ENCODE measurements at regions not wholly inside any gene's neighbourhood (a gene's known extent, or its start where the extent isn't known, plus 50 kb on each side); places are given as distances from the start of the nearest gene placed in this dataset.

DNA sequence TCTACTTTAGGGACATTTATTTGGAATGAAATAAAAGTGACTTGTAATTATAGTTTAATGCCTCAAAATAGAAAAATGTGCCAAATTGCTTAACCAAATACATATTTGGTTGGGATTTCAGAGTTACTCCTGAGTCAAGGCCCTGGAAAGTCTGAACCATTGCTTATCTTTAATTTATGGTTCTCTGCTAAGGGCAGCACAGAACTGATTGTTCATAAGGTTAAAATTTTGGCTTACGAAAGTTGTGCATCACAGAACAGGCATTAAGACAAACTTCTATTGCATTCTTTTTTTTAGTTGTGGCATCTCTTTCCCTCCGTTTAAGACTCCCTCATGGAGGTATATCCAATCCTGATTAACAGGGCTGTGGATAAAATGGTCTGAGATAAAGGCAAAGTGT lies 92.2 kb upstream of the TENT5A start:
- H3K4me3 ChIP-seq (ENCODE audit: low read depth, low read length) = no peak overlapping the region
- TF ChIP-seq, protein P1, sequence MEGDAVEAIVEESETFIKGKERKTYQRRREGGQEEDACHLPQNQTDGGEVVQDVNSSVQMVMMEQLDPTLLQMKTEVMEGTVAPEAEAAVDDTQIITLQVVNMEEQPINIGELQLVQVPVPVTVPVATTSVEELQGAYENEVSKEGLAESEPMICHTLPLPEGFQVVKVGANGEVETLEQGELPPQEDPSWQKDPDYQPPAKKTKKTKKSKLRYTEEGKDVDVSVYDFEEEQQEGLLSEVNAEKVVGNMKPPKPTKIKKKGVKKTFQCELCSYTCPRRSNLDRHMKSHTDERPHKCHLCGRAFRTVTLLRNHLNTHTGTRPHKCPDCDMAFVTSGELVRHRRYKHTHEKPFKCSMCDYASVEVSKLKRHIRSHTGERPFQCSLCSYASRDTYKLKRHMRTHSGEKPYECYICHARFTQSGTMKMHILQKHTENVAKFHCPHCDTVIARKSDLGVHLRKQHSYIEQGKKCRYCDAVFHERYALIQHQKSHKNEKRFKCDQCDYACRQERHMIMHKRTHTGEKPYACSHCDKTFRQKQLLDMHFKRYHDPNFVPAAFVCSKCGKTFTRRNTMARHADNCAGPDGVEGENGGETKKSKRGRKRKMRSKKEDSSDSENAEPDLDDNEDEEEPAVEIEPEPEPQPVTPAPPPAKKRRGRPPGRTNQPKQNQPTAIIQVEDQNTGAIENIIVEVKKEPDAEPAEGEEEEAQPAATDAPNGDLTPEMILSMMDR (IDR thresholded peaks at IDR 0.05; ENCODE audit: borderline replicate concordance, insufficient read depth, low read depth, low read length) = no peak

- TF ChIP-seq, protein P1 (IDR thresholded peaks at IDR 0.05; ENCODE audit: borderline replicate concordance, insufficient read depth, low read depth, low read length) = no peak
These were observed 90.8 kb upstream of the TENT5A start for GRCh38 chr6:81843302-81843701.

GRCh38 chr6:81842254-81842653 lies 89.8 kb upstream of the TENT5A start:
- H3K4me3 ChIP-seq (ENCODE audit: low read depth, low read length) = no peak overlapping the region
- TF ChIP-seq, protein P1 (IDR thresholded peaks at IDR 0.05; ENCODE audit: borderline replicate concordance, insufficient read depth, low read depth, low read length) = no peak

More at GRCh38 chr6:81843302-81843701, 90.8 kb upstream of the TENT5A start:
- H3K4me3 ChIP-seq (ENCODE audit: low read depth, low read length) = no peak overlapping the region

- TF ChIP-seq, protein P1 (IDR thresholded peaks at IDR 0.05; ENCODE audit: borderline replicate concordance, insufficient read depth, low read depth, low read length) = no peak
- H3K4me3 ChIP-seq (ENCODE audit: low read depth, low read length) = no peak overlapping the region
These were observed 86.4 kb upstream of the TENT5A start for GRCh38 chr6:81838724-81839426.

GRCh38 chr6:81838031-81838430 lies 85.5 kb upstream of the TENT5A start:
- TF ChIP-seq, protein P1 (IDR thresholded peaks at IDR 0.05; ENCODE audit: borderline replicate concordance, insufficient read depth, low read depth, low read length) = no peak
- H3K4me3 ChIP-seq (ENCODE audit: low read depth, low read length) = no peak overlapping the region

DNA sequence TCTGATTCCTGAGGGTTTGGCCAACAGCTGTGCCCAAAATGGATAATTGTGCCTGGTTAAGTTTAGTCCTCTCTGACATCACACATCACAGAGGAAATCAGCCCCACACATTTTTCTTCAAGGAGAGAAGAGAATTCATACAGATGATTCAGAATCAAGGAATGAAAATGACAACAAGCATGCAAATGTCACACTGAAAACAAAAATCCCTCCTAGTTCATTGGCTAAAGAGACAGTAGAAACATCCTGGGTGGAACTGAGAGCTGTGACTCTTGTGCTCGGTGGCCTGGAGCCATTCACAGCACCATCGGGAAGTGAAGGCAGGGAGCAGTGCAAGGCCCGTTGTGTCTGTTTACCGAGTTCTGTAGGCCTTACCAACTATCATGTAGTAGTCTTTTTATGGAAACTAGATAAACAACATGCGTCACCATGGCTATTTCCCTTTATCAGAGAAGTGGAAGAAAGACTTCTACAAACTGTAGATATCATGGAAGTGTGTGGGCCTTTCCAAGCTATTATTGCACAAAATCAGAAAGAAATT lies 81.7 kb upstream of the TENT5A start:
- TF ChIP-seq, protein P1 (IDR thresholded peaks at IDR 0.05; ENCODE audit: borderline replicate concordance, insufficient read depth, low read depth, low read length) = no peak
- no peak overlapping the region for H3K4me3 ChIP-seq (ENCODE audit: low read depth, low read length)

- H3K4me3 ChIP-seq (ENCODE audit: low read depth, low read length) = no peak overlapping the region
- TF ChIP-seq, protein P1 (IDR thresholded peaks at IDR 0.05; ENCODE audit: borderline replicate concordance, insufficient read depth, low read depth, low read length) = no peak
These were observed 79.8 kb upstream of the TENT5A start for GRCh38 chr6:81832304-81832703.
